Neuron (in vitro differentiated cells): ENCODE measurements at regions not wholly inside any gene's neighbourhood (a gene's known extent, or its start where the extent isn't known, plus 50 kb on each side); places are given as distances from the start of the nearest gene placed in this dataset.
"Not testable (repeated sequence)": the region's sequence is repeated elsewhere in the genome, so short reads cannot be mapped to it uniquely, and the experiment has no call there.

Experiments
- H2AFZ ChIP-seq: one replicate; pipeline ENCODE4 v1.6.1; 2013; ENCODE audit warnings: low read depth, mild to moderate bottlenecking, inconsistent platforms, low read length, moderate library complexity
- H3K27me3 ChIP-seq: one replicate; pipeline ENCODE4 v1.6.1; 2013; ENCODE audit warnings: low read length; ENCODE audit not compliant: insufficient read depth
- H3K36me3 ChIP-seq: one replicate; pipeline ENCODE4 v1.6.1; 2013; ENCODE audit warnings: low read length; ENCODE audit not compliant: insufficient read depth
- H3K4me1 ChIP-seq: one replicate; pipeline ENCODE4 v1.6.1; 2013; ENCODE audit warnings: low read length; ENCODE audit not compliant: insufficient read depth
- H3K4me3 ChIP-seq: 2 replicates; pipeline ENCODE4 v1.5.1; 2013; ENCODE audit warnings: mild to moderate bottlenecking, low read length, moderate library complexity
- H3K9me3 ChIP-seq: one replicate; pipeline ENCODE4 v1.6.1; 2013; ENCODE audit warnings: low read length

- H3K4me3 ChIP-seq, result no peak overlapping the region
- peaks cover 11% of the 10 kb centered on the region for H3K4me1 ChIP-seq
- no peaks in the 10 kb centered on the region for H3K27me3 ChIP-seq
- no peaks in the 10 kb centered on the region for H3K9me3 ChIP-seq
- no peak overlapping the region for H2AFZ ChIP-seq
- H3K36me3 ChIP-seq, result no peaks in the 10 kb centered on the region
Observed at GRCh38 chr7:125926621-125927020, 997.0 kb upstream of the POT1 start.

GRCh38 chr7:125924037-125924436 is 994.4 kb upstream of the POT1 start:
- Histone ChIP-seq H3K36me3 (no peaks in the 10 kb centered on the region), H3K4me1 (peaks cover 11% of the 10 kb centered on the region), H2AFZ (no peak overlapping the region), H3K9me3 (no peaks in the 10 kb centered on the region), H3K4me3 (no peak overlapping the region), H3K27me3 (no peaks in the 10 kb centered on the region)

DNA sequence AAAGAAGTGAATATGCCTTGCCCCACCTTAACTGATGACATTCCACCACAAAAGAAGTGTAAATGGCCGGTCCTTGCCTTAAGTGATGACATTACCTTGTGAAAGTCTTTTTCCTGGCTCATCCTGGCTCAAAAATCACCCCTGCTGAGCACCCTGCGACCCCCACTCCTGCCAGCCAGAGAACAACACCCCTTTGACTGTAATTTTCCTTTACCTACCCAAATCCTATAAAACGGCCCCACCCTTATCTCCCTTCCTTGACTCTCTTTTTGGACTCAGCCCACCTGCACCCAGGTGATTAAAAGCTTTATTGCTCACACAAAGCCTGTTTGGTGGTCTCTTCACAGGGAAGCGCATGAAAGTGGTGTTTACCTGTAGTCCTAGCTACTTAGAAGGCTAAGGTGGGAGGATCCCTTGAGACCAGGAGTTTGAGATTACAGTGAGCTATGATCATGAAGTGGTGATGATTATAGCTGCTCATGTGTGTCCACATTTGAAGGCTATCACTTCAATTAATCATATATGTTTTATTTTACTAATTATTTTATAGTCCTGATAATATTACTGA is 985.8 kb upstream of the POT1 start:
- H3K4me3 ChIP-seq, H2AFZ ChIP-seq, H3K36me3 ChIP-seq, H3K9me3 ChIP-seq, H3K27me3 ChIP-seq, H3K4me1 ChIP-seq: not testable (repeated sequence)

DNA sequence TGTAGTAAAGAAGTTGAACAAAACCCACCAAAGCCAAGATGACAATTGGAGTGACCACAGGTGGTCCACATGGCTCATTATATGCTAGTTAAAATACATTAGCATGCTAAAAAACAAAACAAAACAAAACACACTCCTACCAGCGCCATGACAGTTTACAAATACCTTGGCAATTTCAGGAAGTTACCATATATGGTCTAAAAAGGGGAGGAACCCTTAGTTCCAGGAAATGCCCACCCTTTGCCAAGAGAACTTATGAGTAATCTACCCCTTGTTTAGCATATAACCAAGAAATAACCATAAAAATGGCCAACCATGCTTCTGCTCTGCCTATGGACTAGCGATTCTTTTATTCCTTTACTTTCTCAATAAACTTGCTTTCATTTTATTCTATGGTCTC is 979.1 kb upstream of the POT1 start:
- H3K4me3 ChIP-seq, result no peak overlapping the region
- H3K9me3 ChIP-seq, result no peaks in the 10 kb centered on the region
- H3K4me1 ChIP-seq, result no peaks in the 10 kb centered on the region
- H2AFZ ChIP-seq, result no peak overlapping the region
- H3K27me3 ChIP-seq, result no peaks in the 10 kb centered on the region
- no peaks in the 10 kb centered on the region for H3K36me3 ChIP-seq

DNA sequence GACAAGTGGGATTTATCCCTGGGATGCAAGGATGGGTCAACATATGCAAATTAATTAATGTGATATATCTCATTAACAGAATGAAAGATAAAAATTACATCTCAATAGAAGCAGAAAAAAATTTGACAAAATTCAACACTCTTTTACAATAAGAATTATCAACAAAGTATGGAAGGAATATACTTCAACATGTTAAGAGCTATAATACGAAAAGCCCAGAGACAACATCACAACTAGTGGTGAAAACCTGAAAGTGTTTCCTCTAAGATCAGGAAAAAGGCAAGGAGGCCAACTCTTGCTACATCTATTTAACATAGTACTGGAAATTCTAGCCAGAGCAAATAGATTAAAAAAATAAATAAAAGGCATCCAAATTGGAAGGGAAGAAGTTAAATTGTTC is 970.0 kb upstream of the POT1 start:
- Histone ChIP-seq H3K27me3 (no peaks in the 10 kb centered on the region), H3K36me3 (no peaks in the 10 kb centered on the region), H3K4me3 (no peak overlapping the region), H3K4me1 (no peaks in the 10 kb centered on the region), H3K9me3 (no peaks in the 10 kb centered on the region), H2AFZ (no peak overlapping the region)

- H3K9me3 ChIP-seq, result no peaks in the 10 kb centered on the region
- no peak overlapping the region for H2AFZ ChIP-seq
- H3K4me3 ChIP-seq, result no peak overlapping the region
- H3K4me1 ChIP-seq, result no peaks in the 10 kb centered on the region
- H3K27me3 ChIP-seq, result no peaks in the 10 kb centered on the region
- H3K36me3 ChIP-seq, result no peaks in the 10 kb centered on the region
Observed at GRCh38 chr7:125892434-125892833, 962.8 kb upstream of the POT1 start.

DNA sequence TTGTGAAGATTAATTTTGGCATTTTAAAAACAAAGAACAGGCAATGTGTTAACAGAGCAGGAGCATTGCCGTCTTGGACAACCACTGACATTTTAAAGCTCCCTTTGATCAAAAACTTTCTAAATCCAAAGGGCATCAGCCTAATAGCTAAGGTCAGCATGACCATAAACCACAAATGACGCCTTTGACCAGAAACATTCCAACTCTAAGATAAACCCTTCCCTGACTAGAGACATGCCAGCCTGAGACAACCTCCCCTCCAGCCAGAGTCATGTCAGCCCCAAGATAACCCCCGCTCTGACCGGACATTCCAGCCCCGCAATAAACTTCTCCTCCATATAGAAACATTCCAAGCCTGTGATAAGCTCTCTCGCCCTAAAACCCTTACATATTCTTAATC is 949.4 kb upstream of the POT1 start:
- no peaks in the 10 kb centered on the region for H3K4me1 ChIP-seq
- no peaks in the 10 kb centered on the region for H3K27me3 ChIP-seq
- no peaks in the 10 kb centered on the region for H3K9me3 ChIP-seq
- H2AFZ ChIP-seq, result no peak overlapping the region
- H3K4me3 ChIP-seq, result no peak overlapping the region
- no peaks in the 10 kb centered on the region for H3K36me3 ChIP-seq

DNA sequence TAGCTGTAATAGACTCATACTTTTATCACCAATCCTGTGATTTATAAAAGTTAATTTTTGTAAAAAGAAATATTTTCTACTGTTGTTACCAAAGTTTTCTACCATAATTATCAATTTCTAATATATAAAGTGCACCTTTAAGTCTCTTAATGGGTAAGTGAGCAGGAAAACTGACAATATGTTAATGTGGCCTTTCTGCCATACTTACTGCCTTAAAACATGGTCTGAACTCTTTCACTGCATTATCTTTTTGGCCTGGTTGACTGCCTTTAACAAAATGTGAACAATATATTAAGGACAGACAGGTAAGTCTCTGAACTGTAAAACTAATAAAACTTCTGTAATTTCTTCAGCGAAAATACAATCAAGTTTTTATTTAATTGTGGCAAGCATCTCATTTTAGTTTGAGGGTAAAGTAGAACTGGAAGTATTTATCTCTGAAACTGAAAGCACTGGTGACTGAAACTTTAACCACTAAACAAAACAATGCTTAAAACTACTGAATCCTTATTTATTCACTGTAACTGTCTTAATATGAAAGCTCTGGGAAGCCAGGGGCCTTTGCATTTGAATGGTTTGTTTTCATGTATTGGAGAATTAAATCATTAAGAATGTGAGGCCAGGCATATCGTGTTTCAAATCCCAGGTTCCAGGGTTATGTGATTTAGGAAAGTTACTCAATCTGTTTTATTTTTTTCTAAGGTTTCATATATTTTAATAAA is 948.8 kb upstream of the POT1 start:
- H3K4me1 ChIP-seq, result no peaks in the 10 kb centered on the region
- no peaks in the 10 kb centered on the region for H3K36me3 ChIP-seq
- no peak overlapping the region for H3K4me3 ChIP-seq
- no peaks in the 10 kb centered on the region for H3K27me3 ChIP-seq
- no peak overlapping the region for H2AFZ ChIP-seq
- H3K9me3 ChIP-seq, result no peaks in the 10 kb centered on the region

DNA sequence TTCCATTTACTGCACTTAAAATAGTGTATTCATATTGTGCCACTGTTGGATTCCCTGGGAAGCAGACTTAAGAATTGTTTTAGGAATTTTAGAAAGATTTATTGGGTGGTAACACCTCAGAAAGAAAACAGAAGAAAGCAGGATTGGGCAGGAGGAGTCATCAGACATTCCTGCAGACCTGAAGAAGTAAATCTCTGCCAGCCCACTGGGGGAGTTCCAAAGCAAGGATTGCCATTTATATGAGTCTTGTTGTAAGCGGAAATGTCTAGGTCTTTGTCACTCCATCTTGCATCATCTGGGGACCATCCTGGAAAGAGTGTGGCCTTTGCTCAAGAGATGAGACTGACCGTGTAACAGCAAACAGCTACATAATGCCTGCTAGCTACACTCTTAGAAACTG is 947.6 kb upstream of the POT1 start:
- Histone ChIP-seq H3K9me3 (no peaks in the 10 kb centered on the region), H2AFZ (no peak overlapping the region), H3K27me3 (no peaks in the 10 kb centered on the region), H3K4me1 (no peaks in the 10 kb centered on the region), H3K4me3 (no peak overlapping the region), H3K36me3 (no peaks in the 10 kb centered on the region)

GRCh38 chr7:125876431-125876830 is 946.8 kb upstream of the POT1 start:
- no peaks in the 10 kb centered on the region for H3K36me3 ChIP-seq
- no peak overlapping the region for H2AFZ ChIP-seq
- H3K27me3 ChIP-seq, result no peaks in the 10 kb centered on the region
- no peaks in the 10 kb centered on the region for H3K4me1 ChIP-seq
- H3K9me3 ChIP-seq, result no peaks in the 10 kb centered on the region
- H3K4me3 ChIP-seq, result no peak overlapping the region

DNA sequence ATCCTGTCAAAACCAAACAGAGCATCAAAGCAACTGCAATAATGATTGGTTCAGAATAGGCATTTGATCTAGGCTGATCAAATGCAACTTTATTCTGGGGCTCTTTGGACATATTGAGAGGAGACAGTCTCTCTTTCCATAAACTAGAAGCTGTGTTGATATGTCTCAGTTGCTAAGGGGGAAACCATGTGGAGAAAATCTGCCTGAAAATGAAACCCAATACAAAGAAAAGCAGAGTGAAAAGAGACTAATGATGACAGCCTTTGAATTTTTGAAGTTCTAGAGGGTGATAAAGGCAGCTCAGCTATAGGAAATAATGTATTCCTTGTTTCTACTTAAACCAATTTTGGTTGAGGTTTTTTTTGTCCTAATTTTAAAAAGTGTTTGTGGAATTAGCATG is 941.8 kb upstream of the POT1 start:
- no peaks in the 10 kb centered on the region for H3K36me3 ChIP-seq
- no peaks in the 10 kb centered on the region for H3K9me3 ChIP-seq
- H3K27me3 ChIP-seq, result no peaks in the 10 kb centered on the region
- H3K4me1 ChIP-seq, result no peaks in the 10 kb centered on the region
- H2AFZ ChIP-seq, result no peak overlapping the region
- H3K4me3 ChIP-seq, result no peak overlapping the region

DNA sequence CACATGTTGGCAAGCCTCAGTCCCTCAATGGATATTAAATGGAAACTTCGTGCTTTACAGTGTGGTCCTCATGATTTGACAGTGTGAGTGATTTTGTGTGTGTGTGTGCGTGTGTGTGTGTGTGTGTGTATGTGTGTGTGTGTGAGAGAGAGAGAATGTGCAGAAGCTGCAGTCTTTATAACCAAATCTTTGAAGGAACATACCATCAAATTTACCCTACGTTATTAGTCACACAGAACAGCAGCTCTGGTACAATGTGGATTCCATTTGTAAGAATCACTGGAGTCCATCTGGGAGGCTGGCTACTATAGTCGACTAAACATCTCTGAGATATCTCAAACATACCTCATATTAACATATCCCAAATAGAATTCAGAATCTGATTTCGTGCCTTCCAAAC is 928.0 kb upstream of the POT1 start:
- H3K4me1 ChIP-seq, result no peaks in the 10 kb centered on the region
- no peaks in the 10 kb centered on the region for H3K36me3 ChIP-seq
- H3K9me3 ChIP-seq, result no peaks in the 10 kb centered on the region
- no peak overlapping the region for H3K4me3 ChIP-seq
- no peak overlapping the region for H2AFZ ChIP-seq
- H3K27me3 ChIP-seq, result no peaks in the 10 kb centered on the region

GRCh38 chr7:125848157-125848556 is 918.5 kb upstream of the POT1 start:
- Histone ChIP-seq H3K27me3 (no peaks in the 10 kb centered on the region), H2AFZ (no peak overlapping the region), H3K9me3 (no peaks in the 10 kb centered on the region), H3K36me3 (no peaks in the 10 kb centered on the region), H3K4me3 (no peak overlapping the region), H3K4me1 (peaks cover 7% of the 10 kb centered on the region)

GRCh38 chr7:125847692-125848091 is 918.1 kb upstream of the POT1 start:
- no peak overlapping the region for H3K4me3 ChIP-seq
- peaks cover 7% of the 10 kb centered on the region for H3K4me1 ChIP-seq
- H3K27me3 ChIP-seq, result no peaks in the 10 kb centered on the region
- H3K9me3 ChIP-seq, result no peaks in the 10 kb centered on the region
- no peaks in the 10 kb centered on the region for H3K36me3 ChIP-seq
- no peak overlapping the region for H2AFZ ChIP-seq
